ENCODE measurements at regions not wholly inside any gene's neighbourhood (a gene's known extent, or its start where the extent isn't known, plus 50 kb on each side); places are given as distances from the start of the nearest gene placed in this dataset.

DNA sequence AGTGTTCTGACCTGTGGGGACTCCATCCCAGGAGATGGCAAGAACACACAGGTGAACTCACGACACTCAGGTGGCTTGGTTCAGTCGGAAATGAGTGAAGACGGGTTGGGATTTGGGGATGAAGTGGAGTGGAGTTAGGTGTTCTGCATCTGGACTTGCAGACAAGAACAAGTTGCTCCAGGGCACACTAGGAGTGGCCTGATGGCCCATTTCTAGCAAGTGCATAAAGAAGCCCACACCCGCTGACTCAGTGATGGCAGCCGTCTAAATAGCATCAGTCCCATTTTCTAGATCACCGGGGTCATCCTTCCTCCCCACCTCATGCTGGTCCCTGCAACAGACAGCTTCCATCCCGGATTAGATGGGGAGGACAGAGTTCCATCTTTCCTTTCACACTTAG is 278.4 kb downstream of the C1orf94 start:
- DNase-seq, result no peak
- TF ChIP-seq, protein P1, sequence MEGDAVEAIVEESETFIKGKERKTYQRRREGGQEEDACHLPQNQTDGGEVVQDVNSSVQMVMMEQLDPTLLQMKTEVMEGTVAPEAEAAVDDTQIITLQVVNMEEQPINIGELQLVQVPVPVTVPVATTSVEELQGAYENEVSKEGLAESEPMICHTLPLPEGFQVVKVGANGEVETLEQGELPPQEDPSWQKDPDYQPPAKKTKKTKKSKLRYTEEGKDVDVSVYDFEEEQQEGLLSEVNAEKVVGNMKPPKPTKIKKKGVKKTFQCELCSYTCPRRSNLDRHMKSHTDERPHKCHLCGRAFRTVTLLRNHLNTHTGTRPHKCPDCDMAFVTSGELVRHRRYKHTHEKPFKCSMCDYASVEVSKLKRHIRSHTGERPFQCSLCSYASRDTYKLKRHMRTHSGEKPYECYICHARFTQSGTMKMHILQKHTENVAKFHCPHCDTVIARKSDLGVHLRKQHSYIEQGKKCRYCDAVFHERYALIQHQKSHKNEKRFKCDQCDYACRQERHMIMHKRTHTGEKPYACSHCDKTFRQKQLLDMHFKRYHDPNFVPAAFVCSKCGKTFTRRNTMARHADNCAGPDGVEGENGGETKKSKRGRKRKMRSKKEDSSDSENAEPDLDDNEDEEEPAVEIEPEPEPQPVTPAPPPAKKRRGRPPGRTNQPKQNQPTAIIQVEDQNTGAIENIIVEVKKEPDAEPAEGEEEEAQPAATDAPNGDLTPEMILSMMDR (conservative IDR thresholded peaks at IDR 0.05), result no peak
- H3K9ac ChIP-seq (ENCODE audit: extremely low read depth, insufficient read length, low read length), result no peak overlapping the region
- H2BK12ac ChIP-seq (ENCODE audit: insufficient read length, low read depth, low read length), result no peak overlapping the region
- no peak overlapping the region for H2AFZ ChIP-seq (ENCODE audit: low read length)
- H4K5ac ChIP-seq (ENCODE audit: insufficient read length, low read depth, low read length), result no peak overlapping the region
- H4K8ac ChIP-seq (replicated peaks; ENCODE audit: insufficient read length, low read depth, low read length), result no peak overlapping the region
- H4K20me1 ChIP-seq (ENCODE audit: control insufficient read depth, insufficient read depth, insufficient read length), result no peaks in the 10 kb centered on the region
- H3K4me2 ChIP-seq (ENCODE audit: insufficient read depth, insufficient read length, low read length), result no peak overlapping the region
- no peak overlapping the region for H2BK20ac ChIP-seq (ENCODE audit: low read depth, low read length, poor library complexity, severe bottlenecking)
- WGBS (ENCODE audit: extremely low coverage, insufficient read length, low lambda C conversion rate), result no CpG with 5 or more reads among the region's 7 CpGs
- no peak overlapping the region for H2BK5ac ChIP-seq (ENCODE audit: insufficient read length, low read length)
- Mint-ChIP-seq H3K4me1 (peaks cover 7 to 9% of the 10 kb centered on the region in 2 experiments), H3K36me3 (ENCODE audit: insufficient read depth in 1 of 3, low read depth in 3 of 3) (no peaks in the 10 kb centered on the region), H3K4me3 (no peak overlapping the region), H3K27me3 (ENCODE audit: low read depth) (peaks cover 8% of the 10 kb centered on the region), H3K9me3 (no peaks in the 10 kb centered on the region), H3K27ac (no peak overlapping the region)
- H4K91ac ChIP-seq (ENCODE audit: insufficient read length, low read depth, low read length), result no peak overlapping the region
- no peak overlapping the region for H3K18ac ChIP-seq (ENCODE audit: insufficient read length, low read depth, low read length)
- H3K27ac ChIP-seq (ENCODE audit: insufficient read length, low read depth, low read length), result no peak overlapping the region
- no peaks in the 10 kb centered on the region for H3K23me2 ChIP-seq (ENCODE audit: insufficient read length, low read depth, low read length, poor library complexity, severe bottlenecking)
- no peak overlapping the region for H2AK5ac ChIP-seq (ENCODE audit: insufficient read length, low read length)
- H2BK120ac ChIP-seq (ENCODE audit: low read depth, low read length, poor library complexity, severe bottlenecking), result no peak overlapping the region
- H3K56ac ChIP-seq (ENCODE audit: insufficient read length, low read depth, low read length), result no peak overlapping the region
- no peak overlapping the region for H3K14ac ChIP-seq (ENCODE audit: insufficient read depth, low read length)
- H3K9me3 ChIP-seq (ENCODE audit: control insufficient read depth, low read depth, low read length), result no peaks in the 10 kb centered on the region
- no peaks in the 10 kb centered on the region for H3K4me1 ChIP-seq (ENCODE audit: insufficient read depth, low read length)
- H3K4ac ChIP-seq (ENCODE audit: low read depth, low read length), result no peak overlapping the region
- H3T11ph ChIP-seq (ENCODE audit: low read length), result no peak overlapping the region
- H3K79me1 ChIP-seq (ENCODE audit: insufficient read depth, low read depth, low read length, poor library complexity, severe bottlenecking), result no peaks in the 10 kb centered on the region
- H3K23ac ChIP-seq (ENCODE audit: insufficient read length, low read depth, low read length), result no peak overlapping the region
- H2BK15ac ChIP-seq (ENCODE audit: low read depth, low read length), result no peak overlapping the region
- no peaks in the 10 kb centered on the region for H3K79me2 ChIP-seq (ENCODE audit: insufficient read depth, low read length)
- no peaks in the 10 kb centered on the region for H3K27me3 ChIP-seq (ENCODE audit: insufficient read depth, low read length)

Measured in H9 (cell line).